ENCODE measurements at regions not wholly inside any gene's neighbourhood (a gene's known extent, or its start where the extent isn't known, plus 50 kb on each side); places are given as distances from the start of the nearest gene placed in this dataset.

GRCh38 chr20:51914758-51915157 is 112.4 kb upstream of the SALL4 start:
- WGBS, 2 donors, result 48 to 51% methylated on average over 8 of the region's 8 CpGs
- intact Hi-C loops (cut with DNase I; ENCODE audit: low total_unique reads), result no loop called here
- TF ChIP-seq CTCF (IDR thresholded peaks at IDR 0.05), result no peak
- no peak for TF ChIP-seq POLR2A (IDR thresholded peaks at IDR 0.05)

GRCh38 chr20:51910321-51911050 is 108.2 kb upstream of the SALL4 start:
- no peak overlapping the region for H3K4me3 ChIP-seq (ENCODE audit: low read depth, poor library complexity, severe bottlenecking)
- TF ChIP-seq CTCF (IDR thresholded peaks at IDR 0.05), result no peak
- TF ChIP-seq POLR2A (IDR thresholded peaks at IDR 0.05), result no peak
- no peak for DNase-seq (ENCODE audit: low spot score in 2 of 2)
- WGBS, 2 donors, result 28 to 43% methylated on average over 7 of the region's 7 CpGs
- intact Hi-C loops (cut with DNase I; ENCODE audit: low total_unique reads), result no loop called here

More at GRCh38 chr20:51914758-51915157, 112.4 kb upstream of the SALL4 start:
- DNase-seq (ENCODE audit: low spot score in 2 of 2), result no peak
- H3K4me3 ChIP-seq (ENCODE audit: low read depth, poor library complexity, severe bottlenecking), result no peak overlapping the region

- DNase-seq (ENCODE audit: low spot score in 2 of 2), result no peak
- TF ChIP-seq CTCF (IDR thresholded peaks at IDR 0.05) (no peak), POLR2A (IDR thresholded peaks at IDR 0.05) (no peak)
- H3K4me3 ChIP-seq (ENCODE audit: low read depth, poor library complexity, severe bottlenecking), result no peak overlapping the region
- intact Hi-C loops (cut with DNase I; ENCODE audit: low total_unique reads), result no loop called here
- 71 to 87% methylated on average over 1 of the region's 1 CpG for WGBS, 2 donors
Measured at GRCh38 chr20:51906679-51907078, 104.4 kb upstream of the SALL4 start.

GRCh38 chr20:51906049-51906448 is 103.7 kb upstream of the SALL4 start:
- TF ChIP-seq POLR2A (IDR thresholded peaks at IDR 0.05) (no peak), CTCF (IDR thresholded peaks at IDR 0.05) (no peak)
- DNase-seq (ENCODE audit: low spot score in 2 of 2), result no peak
- intact Hi-C loops (cut with DNase I; ENCODE audit: low total_unique reads), result no loop called here
- H3K4me3 ChIP-seq (ENCODE audit: low read depth, poor library complexity, severe bottlenecking), result no peak overlapping the region
- 56 to 89% methylated on average over 6 of the region's 6 CpGs for WGBS, 2 donors

GRCh38 chr20:51902933-51903332 is 100.6 kb upstream of the SALL4 start:
- intact Hi-C loops (cut with DNase I; ENCODE audit: low total_unique reads), result no loop called here
- no peak for DNase-seq (ENCODE audit: low spot score in 2 of 2)
- TF ChIP-seq POLR2A (IDR thresholded peaks at IDR 0.05) (no peak), CTCF (IDR thresholded peaks at IDR 0.05) (no peak)
- 82 to 83% methylated on average over 6 of the region's 6 CpGs for WGBS, 2 donors
- no peak overlapping the region for H3K4me3 ChIP-seq (ENCODE audit: low read depth, poor library complexity, severe bottlenecking)

- intact Hi-C loops (cut with DNase I; ENCODE audit: low total_unique reads), result no loop called here
- 78 to 92% methylated on average over 3 of the region's 3 CpGs for WGBS, 2 donors
Measured at GRCh38 chr20:51900443-51900842, 98.1 kb upstream of the SALL4 start.

More at GRCh38 chr20:51900443-51900842, 98.1 kb upstream of the SALL4 start:
- TF ChIP-seq CTCF (IDR thresholded peaks at IDR 0.05) (no peak), POLR2A (IDR thresholded peaks at IDR 0.05) (no peak)
- no peak for DNase-seq (ENCODE audit: low spot score in 2 of 2)
- H3K4me3 ChIP-seq (ENCODE audit: low read depth, poor library complexity, severe bottlenecking), result no peak overlapping the region

Data from lower leg skin (tissue), 4 donors.